ENCODE measurements at regions not wholly inside any gene's neighbourhood (a gene's known extent, or its start where the extent isn't known, plus 50 kb on each side); places are given as distances from the start of the nearest gene placed in this dataset.

- TF ChIP-seq CTCF (IDR thresholded peaks at IDR 0.05) (no peak), POLR2AphosphoS5 (IDR thresholded peaks at IDR 0.05) (no peak)
Measured at GRCh38 chr14:101056446-101056845, 152.9 kb upstream of the RTL1 start.
